Hematopoietic multipotent progenitor cell treated with erythropoietin and hydrocortisone succinate and interleukin-3 and kit ligand, for 17 days (in vitro differentiated cells): ENCODE measurements at regions not wholly inside any gene's neighbourhood (a gene's known extent, or its start where the extent isn't known, plus 50 kb on each side); places are given as distances from the start of the nearest gene placed in this dataset.
"Not testable (repeated sequence)": the region's sequence is repeated elsewhere in the genome, so short reads cannot be mapped to it uniquely, and the experiment has no call there.

Experiments used
- DNase-seq: peaks from one replicate; pipeline ENCODE4 v3.0.0-alpha.2; 2015; ENCODE audit warnings: low spot score

GRCh38 chr2:195352581-195352980 is 304.4 kb upstream of the SLC39A10 start:
- no peak for DNase-seq

- DNase-seq: no peak
Measured at GRCh38 chr2:195343942-195344530, 313.0 kb upstream of the SLC39A10 start.

GRCh38 chr2:195343540-195343939 is 313.5 kb upstream of the SLC39A10 start:
- DNase-seq: no peak

GRCh38 chr2:195342061-195342460 is 315.0 kb upstream of the SLC39A10 start:
- DNase-seq: no peak

GRCh38 chr2:195338856-195339255 is 318.2 kb upstream of the SLC39A10 start:
- no peak for DNase-seq

- no peak for DNase-seq
Measured at GRCh38 chr2:195337597-195337996, 319.4 kb upstream of the SLC39A10 start.

GRCh38 chr2:195333869-195334268 is 323.2 kb upstream of the SLC39A10 start:
- no peak for DNase-seq

GRCh38 chr2:195331966-195332365 is 325.1 kb upstream of the SLC39A10 start:
- no peak for DNase-seq

- no peak for DNase-seq
Measured at GRCh38 chr2:195331129-195331528, 325.9 kb upstream of the SLC39A10 start.

GRCh38 chr2:195330513-195330956 is 326.5 kb upstream of the SLC39A10 start:
- DNase-seq: no peak

- not testable (repeated sequence) for DNase-seq
Measured at GRCh38 chr2:195329784-195330183, 327.2 kb upstream of the SLC39A10 start.

GRCh38 chr2:195326537-195326936 is 330.5 kb upstream of the SLC39A10 start:
- no peak for DNase-seq

- DNase-seq: no peak
Measured at GRCh38 chr2:195322324-195322723, 334.7 kb upstream of the SLC39A10 start.

GRCh38 chr2:195320413-195320973 is 336.5 kb upstream of the SLC39A10 start:
- DNase-seq: no peak

- DNase-seq: no peak
Measured at GRCh38 chr2:195319548-195320412, 337.2 kb upstream of the SLC39A10 start.

GRCh38 chr2:195319112-195319460 is 337.9 kb upstream of the SLC39A10 start:
- DNase-seq: no peak

GRCh38 chr2:195318440-195319111 is 338.4 kb upstream of the SLC39A10 start:
- DNase-seq: no peak

- no peak for DNase-seq
Measured at GRCh38 chr2:195317550-195317949, 339.5 kb upstream of the SLC39A10 start.

GRCh38 chr2:195316486-195316885 is 340.5 kb upstream of the SLC39A10 start:
- DNase-seq: no peak

GRCh38 chr2:195313962-195314361 is 343.1 kb upstream of the SLC39A10 start:
- DNase-seq: no peak

GRCh38 chr2:195312662-195313061 is 344.4 kb upstream of the SLC39A10 start:
- no peak for DNase-seq

GRCh38 chr2:195308163-195308562 is 348.9 kb upstream of the SLC39A10 start:
- no peak for DNase-seq

- no peak for DNase-seq
Measured at GRCh38 chr2:195307751-195308150, 349.3 kb upstream of the SLC39A10 start.
